ENCODE measurements at regions not wholly inside any gene's neighbourhood (a gene's known extent, or its start where the extent isn't known, plus 50 kb on each side); places are given as distances from the start of the nearest gene placed in this dataset.

GRCh38 chr15:81666839-81667238 is 292.8 kb upstream of the TMC3 start:
- TF ChIP-seq RFX5 (IDR thresholded peaks at IDR 0.05) (no peak), POLR2A (IDR thresholded peaks at IDR 0.05; ENCODE audit: low read length) (no peak)

All from A549 (cell line).